Vagina (tissue), 2 donors: ENCODE measurements at regions not wholly inside any gene's neighbourhood (a gene's known extent, or its start where the extent isn't known, plus 50 kb on each side); places are given as distances from the start of the nearest gene placed in this dataset.
"Not testable (repeated sequence)": the region's sequence is repeated elsewhere in the genome, so short reads cannot be mapped to it uniquely, and the experiment has no call there.

Experiments used
- POLR2A ChIP-seq, 2 donors: fragments of 450-650 bp; IDR thresholded peaks; one replicate each; pipeline ENCODE4 v1.6.1; 2017; ENCODE audit warnings: antibody characterized with exemption in 2 of 2, mild to moderate bottlenecking in 2 of 2, moderate library complexity in 2 of 2
- TF ChIP-seq, protein P1 (sequence below), 3 experiments: fragments of 450-650 bp in 2 of 3; fragments of 200-600 bp in 1 of 3; sonication (generic) in 1 of 3; IDR thresholded peaks; one replicate each; pipeline ENCODE4 v1.5.1; 2017 to 2019; ENCODE audit warnings: antibody characterized with exemption in 3 of 3, mild to moderate bottlenecking in 2 of 3, moderate library complexity in 2 of 3

DNA sequence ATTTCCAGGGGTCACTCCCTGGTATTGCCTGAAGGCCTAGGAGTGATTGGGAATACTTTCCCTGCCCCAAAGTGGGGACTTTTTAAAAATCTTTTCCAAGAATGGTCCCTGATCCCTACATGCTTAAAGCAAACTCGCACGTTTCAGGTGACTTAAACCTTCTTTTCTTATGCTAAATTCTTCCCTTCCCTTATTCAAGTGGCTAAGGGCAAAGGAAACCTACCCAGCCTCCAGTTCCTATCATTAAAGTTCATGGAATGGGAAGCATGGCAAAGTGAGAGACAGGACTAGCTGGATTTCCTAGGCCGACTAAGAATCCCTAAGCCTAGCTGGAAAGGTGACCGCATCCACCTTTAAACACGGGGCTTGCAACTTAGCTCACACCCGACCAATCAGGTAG lies 346.8 kb downstream of the ZIC4 start:
- TF ChIP-seq, protein P1, sequence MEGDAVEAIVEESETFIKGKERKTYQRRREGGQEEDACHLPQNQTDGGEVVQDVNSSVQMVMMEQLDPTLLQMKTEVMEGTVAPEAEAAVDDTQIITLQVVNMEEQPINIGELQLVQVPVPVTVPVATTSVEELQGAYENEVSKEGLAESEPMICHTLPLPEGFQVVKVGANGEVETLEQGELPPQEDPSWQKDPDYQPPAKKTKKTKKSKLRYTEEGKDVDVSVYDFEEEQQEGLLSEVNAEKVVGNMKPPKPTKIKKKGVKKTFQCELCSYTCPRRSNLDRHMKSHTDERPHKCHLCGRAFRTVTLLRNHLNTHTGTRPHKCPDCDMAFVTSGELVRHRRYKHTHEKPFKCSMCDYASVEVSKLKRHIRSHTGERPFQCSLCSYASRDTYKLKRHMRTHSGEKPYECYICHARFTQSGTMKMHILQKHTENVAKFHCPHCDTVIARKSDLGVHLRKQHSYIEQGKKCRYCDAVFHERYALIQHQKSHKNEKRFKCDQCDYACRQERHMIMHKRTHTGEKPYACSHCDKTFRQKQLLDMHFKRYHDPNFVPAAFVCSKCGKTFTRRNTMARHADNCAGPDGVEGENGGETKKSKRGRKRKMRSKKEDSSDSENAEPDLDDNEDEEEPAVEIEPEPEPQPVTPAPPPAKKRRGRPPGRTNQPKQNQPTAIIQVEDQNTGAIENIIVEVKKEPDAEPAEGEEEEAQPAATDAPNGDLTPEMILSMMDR (IDR thresholded peaks at IDR 0.05) = not testable (repeated sequence)
- TF ChIP-seq POLR2A (IDR thresholded peaks at IDR 0.05) = not testable (repeated sequence)
